HK-2 (cell line): ENCODE measurements at regions not wholly inside any gene's neighbourhood (a gene's known extent, or its start where the extent isn't known, plus 50 kb on each side); places are given as distances from the start of the nearest gene placed in this dataset.
"Not testable (repeated sequence)": the region's sequence is repeated elsewhere in the genome, so short reads cannot be mapped to it uniquely, and the experiment has no call there.

Experiments
- DNase-seq: peaks from one replicate; pipeline ENCODE4 v3.0.0-alpha.2; 2018; ENCODE audit not compliant: unreplicated experiment

- no peak for DNase-seq
These were observed 455.1 kb upstream of the CTSO start for GRCh38 chr4:156408749-156409148.

DNA sequence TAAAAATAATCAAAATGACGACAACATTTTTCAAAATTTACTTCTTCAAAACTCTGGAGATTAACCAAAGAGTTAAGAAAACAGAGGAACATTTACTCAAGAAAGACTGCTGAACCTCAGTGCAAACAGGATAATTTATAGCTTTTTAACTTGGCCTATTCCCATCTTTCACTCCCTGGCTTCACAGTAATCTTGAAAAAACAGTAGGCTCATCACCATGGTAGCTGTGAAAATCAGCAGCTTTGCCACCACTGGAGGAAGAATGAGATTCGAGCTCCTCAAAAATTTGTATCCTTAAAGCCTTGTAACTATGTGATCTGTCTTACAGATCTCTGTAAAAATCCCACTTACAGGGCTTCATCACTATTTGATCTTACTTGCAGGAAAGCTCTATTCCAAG, 447.7 kb upstream of the CTSO start:
- DNase-seq: no peak

DNA sequence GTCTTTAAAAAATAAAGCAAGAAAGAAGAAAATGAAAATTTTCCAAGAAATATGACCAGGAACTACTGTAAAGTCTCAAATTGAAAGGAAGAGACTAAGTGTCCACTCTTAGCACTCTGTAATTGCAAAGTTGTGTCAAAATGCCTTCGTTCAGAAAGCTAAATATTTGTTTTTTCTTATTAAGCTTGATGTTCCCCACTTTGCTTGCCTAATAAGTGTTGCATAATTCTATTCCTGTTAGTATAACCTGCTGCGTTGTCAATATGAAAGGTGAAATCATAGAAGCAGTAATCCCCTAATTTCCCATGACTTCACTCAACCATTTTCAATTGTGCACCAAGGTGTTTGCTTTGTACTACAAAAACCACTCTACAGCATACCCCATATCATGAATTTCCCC, 442.9 kb upstream of the CTSO start:
- DNase-seq: no peak

GRCh38 chr4:156391325-156391653, 437.6 kb upstream of the CTSO start:
- DNase-seq: no peak

DNA sequence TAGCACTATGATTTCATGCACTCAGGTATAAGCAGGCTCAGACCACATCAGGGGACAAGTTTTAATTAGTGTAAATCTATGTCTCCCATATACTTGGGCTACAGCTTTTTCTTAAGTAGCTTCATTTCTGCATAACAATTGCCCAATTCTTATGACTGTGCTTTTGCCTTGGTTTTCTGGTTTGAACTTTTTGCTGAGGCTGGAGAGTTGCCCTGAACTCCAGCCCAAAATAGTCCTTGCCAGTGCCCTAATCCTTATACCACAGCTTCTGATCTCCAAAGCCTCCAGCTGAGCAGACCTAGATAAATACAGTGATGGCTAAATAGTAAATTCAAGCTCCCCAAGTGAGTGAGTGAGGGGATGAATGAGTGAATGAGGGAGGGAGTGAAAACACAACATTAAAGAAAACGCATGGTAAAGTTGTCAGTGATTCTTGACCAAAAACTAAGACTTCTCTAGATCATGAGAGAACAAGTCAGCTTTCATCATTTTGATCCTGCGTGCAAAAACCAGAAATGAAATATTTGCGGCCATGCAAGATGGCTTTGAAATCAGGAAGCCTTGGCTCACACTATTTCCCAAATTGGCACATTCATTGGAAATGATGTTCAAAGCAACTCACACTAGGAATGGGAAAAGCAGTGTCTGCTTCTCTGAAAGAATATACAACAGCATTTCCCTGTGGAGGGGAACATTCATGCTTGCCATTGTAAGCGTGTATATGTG, 437.1 kb upstream of the CTSO start:
- DNase-seq: no peak

- DNase-seq: no peak
These were observed 435.2 kb upstream of the CTSO start for GRCh38 chr4:156388826-156389225.

DNA sequence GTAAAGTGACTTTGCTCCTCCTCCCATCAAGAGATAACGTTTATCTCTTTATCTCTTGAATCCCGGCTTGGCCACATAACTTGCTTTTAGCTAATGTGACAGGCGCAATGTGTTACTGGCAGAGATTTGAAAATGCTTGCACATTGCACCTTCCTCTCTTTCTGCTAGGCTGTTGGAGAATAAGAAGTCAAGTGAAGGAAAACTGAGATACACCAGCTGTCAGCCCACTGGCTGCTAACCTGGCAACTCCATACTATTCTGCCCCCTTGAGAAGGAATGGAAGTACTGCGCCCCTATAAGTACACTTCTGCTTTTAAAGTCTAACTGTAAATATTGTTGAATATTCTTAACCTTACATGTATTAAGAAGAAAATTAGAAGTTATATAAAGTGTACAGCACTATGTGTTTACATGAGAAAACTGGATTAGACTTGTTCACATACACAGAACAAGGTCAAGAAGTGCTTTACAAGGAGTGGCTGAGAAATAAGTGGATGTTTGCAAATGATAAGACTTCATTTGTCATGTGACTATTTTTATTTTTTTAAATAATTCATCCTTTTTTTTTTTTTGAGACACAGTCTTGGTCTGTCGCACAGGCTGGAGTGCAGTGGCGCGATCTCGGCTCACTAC, 424.5 kb upstream of the CTSO start:
- peak; percentile 11 for DNase-seq

DNA sequence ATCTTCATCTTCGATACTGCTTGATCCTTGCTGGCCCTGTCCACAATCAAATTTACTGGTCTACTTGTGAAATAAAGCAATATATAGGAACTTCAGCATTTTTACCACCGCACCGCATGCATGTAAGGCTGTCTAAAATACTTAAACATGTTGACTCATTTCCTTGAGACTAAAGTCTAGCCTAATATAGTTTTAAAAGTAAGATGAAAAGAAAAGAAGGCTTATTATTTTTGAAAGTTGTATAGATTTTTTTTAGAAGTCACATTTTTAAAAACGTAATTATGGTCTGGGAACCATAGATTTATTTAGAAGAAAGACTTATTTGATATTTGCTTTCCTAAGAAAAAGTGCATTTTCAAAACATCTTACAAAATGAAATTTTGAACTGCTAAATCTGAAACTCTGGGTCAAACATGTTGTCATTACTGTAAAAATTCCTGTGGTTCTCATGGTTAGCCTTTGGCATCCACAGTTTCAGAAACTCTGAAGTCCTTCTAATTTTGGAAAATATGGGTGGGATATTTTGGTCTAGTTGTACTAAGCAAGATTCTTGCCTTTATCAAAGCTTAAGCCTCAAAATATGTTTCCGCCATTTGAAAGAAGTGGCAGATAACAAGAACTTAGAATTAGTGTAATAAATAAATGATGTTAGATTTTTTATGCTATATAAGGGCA, 423.5 kb upstream of the CTSO start:
- DNase-seq: no peak

- DNase-seq: no peak
These were observed 421.2 kb upstream of the CTSO start for GRCh38 chr4:156374894-156375293.

DNA sequence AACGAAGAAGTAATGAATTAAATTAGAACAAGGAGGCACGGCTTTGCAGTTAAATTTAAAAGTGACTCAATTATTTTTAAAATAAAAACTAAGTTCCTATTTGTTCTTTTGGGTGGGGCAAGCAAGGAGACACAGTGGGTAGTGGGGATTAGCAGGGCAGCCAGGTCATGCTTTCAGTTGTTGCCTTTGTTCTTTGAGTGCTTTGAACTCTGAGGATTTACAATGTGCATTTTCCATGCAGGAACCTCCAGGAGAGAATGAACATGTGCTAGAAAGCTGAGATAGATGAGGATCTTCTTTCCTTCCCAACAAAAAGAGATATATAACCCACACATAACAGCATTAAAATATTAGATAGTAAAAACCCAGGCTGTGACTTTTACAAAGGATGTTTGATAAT, 420.4 kb upstream of the CTSO start:
- DNase-seq: no peak

- not testable (repeated sequence) for DNase-seq
These were observed 413.8 kb upstream of the CTSO start for GRCh38 chr4:156367502-156367901.

DNA sequence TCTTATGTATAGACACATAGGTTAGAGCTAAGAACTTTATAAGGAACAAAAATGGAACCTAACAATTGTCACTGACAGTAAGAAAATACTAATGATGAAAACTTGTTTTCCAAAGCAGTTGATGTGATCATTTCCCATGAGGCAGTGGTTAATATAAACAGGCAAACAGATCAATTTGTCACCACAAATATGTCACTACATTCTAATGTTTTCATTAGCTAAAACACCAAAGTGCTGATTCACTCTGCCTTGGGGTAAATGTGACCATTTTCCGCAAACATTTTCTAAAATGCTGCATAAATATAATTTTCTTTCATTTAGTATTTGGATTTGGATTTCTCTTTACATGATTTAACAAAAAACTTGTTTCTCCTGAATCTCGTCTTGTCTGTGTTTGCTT, 408.9 kb upstream of the CTSO start:
- no peak for DNase-seq

- peak; percentile 22 for DNase-seq
These were observed 393.9 kb upstream of the CTSO start for GRCh38 chr4:156347412-156348075.

GRCh38 chr4:156346959-156347385, 393.3 kb upstream of the CTSO start:
- no peak for DNase-seq

GRCh38 chr4:156344397-156344796, 390.7 kb upstream of the CTSO start:
- DNase-seq: no peak

- DNase-seq: no peak
These were observed 382.8 kb upstream of the CTSO start for GRCh38 chr4:156336511-156336910.

GRCh38 chr4:156335721-156336120, 382.1 kb upstream of the CTSO start:
- DNase-seq: no peak

DNA sequence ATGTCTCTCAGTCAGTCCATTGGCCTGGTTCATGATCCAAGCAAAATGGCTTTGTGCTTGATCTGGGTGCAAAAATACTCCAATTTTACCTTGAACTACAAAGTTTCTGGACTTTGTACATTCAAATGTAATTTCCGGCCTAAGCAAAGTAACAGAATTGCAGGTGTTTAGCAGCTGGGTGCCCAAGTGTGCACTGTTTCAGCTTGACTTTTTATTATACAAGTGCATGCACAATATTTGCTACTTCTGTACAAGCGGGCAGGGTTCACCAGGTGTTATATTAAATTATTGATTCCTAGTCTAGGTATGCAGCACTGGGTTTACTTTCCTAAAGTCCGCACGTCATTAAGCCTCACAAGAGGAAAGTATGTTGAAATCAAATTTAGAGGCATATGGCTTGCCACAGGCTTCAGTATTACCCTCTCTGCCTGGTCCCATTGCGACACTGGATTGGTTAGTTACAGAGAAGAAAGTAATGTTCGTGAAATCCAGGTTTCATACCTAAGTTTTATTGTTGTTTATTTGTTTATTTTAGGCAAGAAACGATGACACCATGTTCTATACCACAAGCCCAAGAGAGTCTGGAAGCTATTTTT, 376.9 kb upstream of the CTSO start:
- DNase-seq: no peak

DNA sequence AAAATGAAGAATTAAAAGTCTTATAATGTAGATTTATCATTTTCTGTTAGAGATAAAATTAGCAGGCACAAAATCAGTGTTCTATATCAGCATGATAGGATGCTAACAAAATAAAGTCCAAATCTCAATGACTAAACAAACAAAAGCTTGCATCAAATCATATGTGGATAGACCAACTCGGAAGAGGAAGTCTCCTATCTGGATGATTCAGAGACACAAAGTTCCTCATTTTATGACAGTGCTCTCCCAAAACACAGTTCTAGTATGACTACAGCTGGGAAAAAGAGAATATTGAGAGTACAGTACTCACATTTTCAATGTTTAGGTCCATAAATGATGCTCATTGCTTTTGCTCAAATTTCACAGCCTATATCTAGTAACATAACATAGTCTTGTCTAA, 376.1 kb upstream of the CTSO start:
- no peak for DNase-seq

- no peak for DNase-seq
These were observed 375.2 kb upstream of the CTSO start for GRCh38 chr4:156328882-156329281.

DNA sequence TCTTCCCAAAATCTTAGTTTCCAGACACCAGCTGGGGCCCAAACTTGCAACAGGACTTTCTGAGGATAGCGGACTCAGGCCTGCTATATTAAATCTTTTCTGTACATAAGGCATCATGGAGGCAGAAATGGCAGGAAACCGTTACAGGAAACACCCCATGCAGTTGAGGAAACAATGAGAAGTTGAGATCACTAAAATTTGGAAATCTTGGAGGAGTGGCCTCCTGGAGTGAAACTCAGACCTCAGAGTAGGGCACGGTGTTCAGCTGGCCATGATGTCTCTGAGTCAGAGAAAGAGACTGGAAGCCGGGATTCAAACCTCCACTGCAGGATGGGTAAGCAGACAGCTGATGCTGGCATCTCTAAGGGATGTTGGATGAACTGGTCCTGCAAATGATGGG, 372.6 kb upstream of the CTSO start:
- no peak for DNase-seq

DNA sequence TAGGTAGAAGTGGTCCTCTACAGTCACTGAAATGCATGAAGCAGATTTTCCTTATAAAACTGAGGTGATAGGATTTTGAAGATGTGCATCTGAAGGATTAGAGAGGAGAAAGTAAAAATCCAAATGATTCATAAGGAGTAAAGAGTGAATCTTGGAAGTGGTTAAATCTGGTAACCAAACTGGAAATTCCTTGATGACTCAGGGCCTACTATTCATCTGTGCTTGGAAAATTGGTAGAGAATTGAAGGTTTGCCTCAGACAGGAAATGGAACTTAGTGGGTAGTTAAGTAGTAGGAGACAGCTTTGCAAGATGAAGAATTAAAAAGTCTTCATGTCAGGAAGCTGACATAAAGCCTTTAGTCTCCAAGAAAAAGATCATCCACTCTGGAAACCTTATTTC, 368.9 kb upstream of the CTSO start:
- DNase-seq: no peak
